Activated CD4-positive, alpha-beta T cell treated with anti-CD3 and anti-CD28 coated beads for 24 hours (primary cell): ENCODE measurements at regions not wholly inside any gene's neighbourhood (a gene's known extent, or its start where the extent isn't known, plus 50 kb on each side); places are given as distances from the start of the nearest gene placed in this dataset.
"Not testable (repeated sequence)": the region's sequence is repeated elsewhere in the genome, so short reads cannot be mapped to it uniquely, and the experiment has no call there.

Experiments used
- DNase-seq, 2 donors: peaks; one replicate each; pipeline ENCODE4 v3.0.0-alpha.2; 2020; ENCODE audit warnings: low read depth in 2 of 2

GRCh38 chr7:128561116-128561722, 84.7 kb downstream of the METTL2B start:
- not testable (repeated sequence) for DNase-seq

GRCh38 chr7:128562795-128563194, 86.2 kb downstream of the METTL2B start:
- not testable (repeated sequence) for DNase-seq

- DNase-seq = not testable (repeated sequence)
Observed at GRCh38 chr7:128564123-128564700, 87.7 kb downstream of the METTL2B start.

GRCh38 chr7:128564932-128565864, 88.7 kb downstream of the METTL2B start:
- DNase-seq = not testable (repeated sequence)

- not testable (repeated sequence) for DNase-seq
Observed at GRCh38 chr7:128575277-128575676, 96.8 kb upstream of the GARIN1A start.

GRCh38 chr7:128576953-128577352, 95.1 kb upstream of the GARIN1A start:
- DNase-seq = not testable (repeated sequence)

- not testable (repeated sequence) for DNase-seq
Observed at GRCh38 chr7:128579843-128580242, 92.2 kb upstream of the GARIN1A start.

- not testable (repeated sequence) for DNase-seq
Observed at GRCh38 chr7:128581100-128581499, 91.0 kb upstream of the GARIN1A start.

- DNase-seq = not testable (repeated sequence)
Observed at GRCh38 chr7:128581825-128582561, 90.1 kb upstream of the GARIN1A start.

- DNase-seq = not testable (repeated sequence)
Observed at GRCh38 chr7:128586715-128587114, 85.4 kb upstream of the GARIN1A start.

- DNase-seq = no peak
Observed at GRCh38 chr7:128591705-128592104, 80.4 kb upstream of the GARIN1A start.

GRCh38 chr7:128592209-128592608, 79.9 kb upstream of the GARIN1A start:
- DNase-seq = not testable (repeated sequence)

GRCh38 chr7:128594061-128594460, 78.0 kb upstream of the GARIN1A start:
- DNase-seq = not testable (repeated sequence)

GRCh38 chr7:128596336-128597128, 75.6 kb upstream of the GARIN1A start:
- DNase-seq = not testable (repeated sequence)

- not testable (repeated sequence) for DNase-seq
Observed at GRCh38 chr7:128598946-128599345, 73.1 kb upstream of the GARIN1A start.

- DNase-seq = peak; percentile 2 to 14
Observed at GRCh38 chr7:128608678-128609421, 63.2 kb upstream of the GARIN1A start.

GRCh38 chr7:128613366-128613765, 58.7 kb upstream of the GARIN1A start:
- not testable (repeated sequence) for DNase-seq

- DNase-seq = not testable (repeated sequence)
Observed at GRCh38 chr7:128614812-128615211, 57.3 kb upstream of the GARIN1A start.

GRCh38 chr7:128616799-128617198, 55.3 kb upstream of the GARIN1A start:
- not testable (repeated sequence) for DNase-seq
